DND-41 (cell line): ENCODE measurements at regions not wholly inside any gene's neighbourhood (a gene's known extent, or its start where the extent isn't known, plus 50 kb on each side); places are given as distances from the start of the nearest gene placed in this dataset.

Source experiments
- ATAC-seq: fragments of 200-7000 bp; cut with Tn5 transposase; 3 replicates; pipeline ENCODE4 v1.9.1; 2021; ENCODE audit warnings: low read depth; ENCODE audit not compliant: insufficient read depth
- DNase-seq: peaks from one replicate; pipeline ENCODE4 v3.0.0-alpha.2; 2020
- H2AFZ ChIP-seq: 2 replicates; pipeline ENCODE4 v1.6.0; 2012; ENCODE audit warnings: low read depth, low read length
- H3K27ac ChIP-seq: 2 replicates; pipeline ENCODE4 v1.5.1; 2012; ENCODE audit warnings: low read length, inconsistent platforms
- H3K27me3 ChIP-seq: fragments of 200-600 bp; sonication (generic); 2 replicates; pipeline ENCODE4 v1.6.0; 2012; ENCODE audit warnings: low read length, mild to moderate bottlenecking, inconsistent platforms; ENCODE audit not compliant: insufficient read depth, poor library complexity
- H3K36me3 ChIP-seq: 2 replicates; pipeline ENCODE4 v1.5.1; 2012; ENCODE audit warnings: low read length, inconsistent platforms; ENCODE audit not compliant: insufficient read depth
- H3K4me1 ChIP-seq: 2 replicates; pipeline ENCODE4 v1.5.1; 2012; ENCODE audit warnings: mild to moderate bottlenecking, low read length; ENCODE audit not compliant: insufficient read depth
- H3K4me2 ChIP-seq: 2 replicates; pipeline ENCODE4 v1.6.0; 2012; ENCODE audit warnings: mild to moderate bottlenecking, moderate library complexity, low read length, inconsistent platforms; ENCODE audit not compliant: insufficient read depth
- H3K4me3 ChIP-seq, 2 experiments: fragments of 200-600 bp in 1 of 2; shearing (Covaris generic) in 1 of 2; 2 replicates each; pipeline ENCODE4 v1.5.1; 2012 to 2016; ENCODE audit warnings: inconsistent platforms in 2 of 2, low read length in 2 of 2, mild to moderate bottlenecking in 2 of 2, low read depth in 1 of 2, moderate library complexity in 1 of 2
- H3K79me2 ChIP-seq: 2 replicates; pipeline ENCODE4 v1.6.0; 2012; ENCODE audit warnings: low read length, inconsistent platforms; ENCODE audit not compliant: insufficient read depth
- H3K9ac ChIP-seq: 2 replicates; pipeline ENCODE4 v1.6.0; 2012; ENCODE audit warnings: low read depth, mild to moderate bottlenecking, inconsistent platforms, low read length, moderate library complexity
- H3K9me3 ChIP-seq: 2 replicates; pipeline ENCODE4 v1.5.1; 2012; ENCODE audit warnings: low read length, moderate library complexity, mild to moderate bottlenecking, inconsistent platforms; ENCODE audit not compliant: insufficient read depth, severe bottlenecking
- H4K20me1 ChIP-seq: 2 replicates; pipeline ENCODE4 v1.6.0; 2012; ENCODE audit warnings: low read length; ENCODE audit not compliant: insufficient read depth
- CTCF ChIP-seq: IDR thresholded peaks from 2 replicates; pipeline ENCODE4 v1.5.1; 2012; ENCODE audit warnings: borderline replicate concordance, low read length, moderate library complexity, mild to moderate bottlenecking; ENCODE audit not compliant: poor library complexity, severe bottlenecking; ENCODE audit errors: extremely low read depth
- EZH2 ChIP-seq: IDR thresholded peaks from 3 replicates; pipeline ENCODE4 v1.6.1; 2012; ENCODE audit warnings: borderline replicate concordance, low read depth, mild to moderate bottlenecking, moderate library complexity, low read length, inconsistent platforms; ENCODE audit not compliant: severe bottlenecking

DNA sequence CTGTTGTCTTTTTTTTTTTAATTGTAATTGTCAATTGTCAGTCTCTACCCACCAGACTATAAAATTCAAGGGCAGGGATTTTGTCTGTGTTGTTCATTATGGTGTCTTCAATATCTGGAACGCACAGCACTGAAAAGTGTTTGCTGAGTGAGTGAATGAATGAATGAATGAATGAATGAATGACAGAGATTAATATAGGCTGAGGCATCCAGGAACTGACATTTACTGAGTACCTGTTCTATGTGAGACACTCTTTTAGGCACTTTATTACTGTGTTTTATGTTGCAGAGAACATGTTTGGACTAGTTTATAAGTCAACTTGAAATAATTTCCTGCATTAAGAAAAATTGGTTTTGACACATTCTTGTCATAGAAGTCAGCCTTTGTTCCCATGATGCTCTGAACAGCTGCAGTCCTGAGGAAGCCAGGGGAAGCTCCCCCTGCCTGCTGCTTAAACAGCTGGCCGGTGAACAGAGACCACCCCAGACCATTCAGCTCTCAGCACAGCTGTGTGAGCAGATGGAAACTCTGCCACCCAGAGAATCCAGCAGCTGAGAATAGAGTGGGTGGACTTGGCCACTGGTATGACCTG, 160.7 kb upstream of the CCND2 start:
- Histone ChIP-seq H3K27me3 (peaks cover 34% of the 10 kb centered on the region), H3K9ac (no peak overlapping the region), H3K79me2 (no peaks in the 10 kb centered on the region), H3K4me1 (no peaks in the 10 kb centered on the region), H3K36me3 (no peaks in the 10 kb centered on the region), H2AFZ (no peak overlapping the region), H3K4me3 (no peak overlapping the region), H3K27ac (no peak overlapping the region), H3K4me2 (no peak overlapping the region), H3K9me3 (no peaks in the 10 kb centered on the region), H4K20me1 (peaks cover 7% of the 10 kb centered on the region; the same call in 1 of the 2 replicates)
- DNase-seq (no peak), ATAC-seq (no peak)
- no peak for TF ChIP-seq CTCF
- TF ChIP-seq EZH2: no peak

DNA sequence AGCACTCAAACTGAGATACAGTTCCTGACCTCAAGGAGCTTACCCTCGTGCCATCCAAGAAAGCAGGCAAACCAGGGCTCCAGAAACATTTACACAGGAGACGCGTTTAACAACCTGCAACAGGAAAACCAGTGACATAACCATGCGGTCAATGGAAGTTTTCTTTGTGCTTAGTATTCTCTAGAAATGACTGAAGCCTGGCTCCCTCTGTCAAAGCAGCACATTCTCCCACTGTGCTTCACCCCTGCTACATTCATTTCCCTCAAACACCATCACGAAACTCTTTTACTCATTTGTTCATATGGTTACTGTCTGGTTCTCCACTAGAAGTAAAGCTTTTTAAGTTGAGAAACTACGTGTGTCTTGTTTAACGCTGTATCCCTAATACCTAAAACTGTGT, 161.3 kb upstream of the CCND2 start:
- Histone ChIP-seq H3K4me2 (no peak overlapping the region), H3K79me2 (no peaks in the 10 kb centered on the region), H2AFZ (no peak overlapping the region), H3K9ac (no peak overlapping the region), H3K27me3 (peaks cover 31% of the 10 kb centered on the region), H3K4me3 (no peak overlapping the region), H3K27ac (no peak overlapping the region), H3K4me1 (no peaks in the 10 kb centered on the region), H3K9me3 (no peaks in the 10 kb centered on the region), H3K36me3 (no peaks in the 10 kb centered on the region), H4K20me1 (peaks cover 4% of the 10 kb centered on the region; the same call in 1 of the 2 replicates)
- DNase-seq: no peak
- no peak for ATAC-seq
- no peak for TF ChIP-seq CTCF
- no peak for TF ChIP-seq EZH2

DNA sequence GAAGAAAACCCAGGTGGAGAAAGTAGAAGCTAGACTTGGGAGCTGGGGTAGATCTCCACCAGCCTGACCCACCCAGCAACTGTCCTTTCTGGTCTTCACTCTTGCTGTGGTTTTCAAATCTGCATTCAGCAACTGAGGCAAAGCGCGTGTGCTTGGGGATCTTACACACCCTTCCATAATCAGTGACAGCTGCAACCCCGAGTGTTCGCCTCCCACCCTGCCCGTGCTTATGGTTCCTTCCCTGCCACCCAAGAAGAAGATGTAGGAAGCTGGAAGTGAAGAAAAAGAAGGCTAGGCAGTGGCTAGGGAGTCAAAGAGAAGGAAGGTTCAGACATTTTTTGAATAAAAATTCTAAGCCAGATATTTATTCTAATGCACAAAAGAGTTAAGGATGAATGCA, 162.6 kb upstream of the CCND2 start:
- Histone ChIP-seq H3K79me2 (no peaks in the 10 kb centered on the region), H3K9ac (no peak overlapping the region), H3K4me2 (no peak overlapping the region), H3K4me3 (no peak overlapping the region), H3K36me3 (no peaks in the 10 kb centered on the region), H2AFZ (no peak overlapping the region), H3K27me3 (peaks cover 21% of the 10 kb centered on the region), H3K27ac (no peak overlapping the region), H4K20me1 (peaks cover 4% of the 10 kb centered on the region; the same call in 1 of the 2 replicates), H3K9me3 (no peaks in the 10 kb centered on the region), H3K4me1 (no peaks in the 10 kb centered on the region)
- DNase-seq (no peak), ATAC-seq (no peak)
- no peak for TF ChIP-seq CTCF
- TF ChIP-seq EZH2: no peak

DNA sequence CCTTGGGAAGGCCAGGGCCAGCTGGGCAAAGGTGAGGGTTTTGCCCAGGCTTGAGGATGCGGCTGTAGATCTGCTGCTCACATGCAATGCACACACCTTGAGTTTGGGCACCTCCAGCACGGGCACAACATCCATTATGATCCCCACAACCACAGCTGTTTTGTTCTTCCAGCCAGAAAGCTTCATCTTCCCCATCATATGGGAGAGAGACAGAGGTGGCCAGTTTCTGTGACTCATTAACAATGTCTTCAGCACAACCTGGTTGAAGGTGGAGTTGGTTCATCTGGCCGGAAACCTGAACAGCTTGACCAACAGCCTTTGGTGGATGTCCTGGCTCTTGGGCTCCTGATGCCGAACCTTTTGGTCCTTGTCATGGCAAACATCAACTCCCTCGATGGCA, 163.7 kb upstream of the CCND2 start:
- Histone ChIP-seq H3K79me2 (no peaks in the 10 kb centered on the region), H3K9me3 (no peaks in the 10 kb centered on the region), H3K4me3 (no peak overlapping the region), H3K9ac (no peak overlapping the region), H3K4me1 (no peaks in the 10 kb centered on the region), H3K4me2 (no peak overlapping the region), H4K20me1 (peaks cover 4% of the 10 kb centered on the region; the same call in 1 of the 2 replicates), H3K27ac (no peak overlapping the region), H3K36me3 (no peaks in the 10 kb centered on the region), H2AFZ (no peak overlapping the region), H3K27me3 (peaks cover 17% of the 10 kb centered on the region)
- DNase-seq (no peak), ATAC-seq (no peak)
- TF ChIP-seq EZH2 (no peak), CTCF (no peak)
